HCT116 (cell line): ENCODE measurements at regions not wholly inside any gene's neighbourhood (a gene's known extent, or its start where the extent isn't known, plus 50 kb on each side); places are given as distances from the start of the nearest gene placed in this dataset.
"Not testable (repeated sequence)": the region's sequence is repeated elsewhere in the genome, so short reads cannot be mapped to it uniquely, and the experiment has no call there.

Experiments
- ATAC-seq: fragments of 200-7000 bp; cut with Tn5 transposase; 2 replicates; pipeline ENCODE4 v1.9.1; 2020; ENCODE audit warnings: mild to moderate bottlenecking, moderate library complexity
- BruUV-seq: library from RNA; stranded (reverse); fragments of 400-500 nt; replicated peaks from 2 replicates; lab custom pipeline; 2021; lab: Mats Ljungman, UMichigan
- CTCF ChIA-PET: fragments of 300-600 bp; sonication (Branson Sonifier 250); formaldehyde crosslinking; loops from one replicate; lab custom pipeline; 2021; ENCODE audit warnings: antibody characterized with exemption; lab: Charles Lee
- POLR2A ChIA-PET: fragments of 300-600, 350-600 bp; sonication (Branson Sonifier 250); formaldehyde crosslinking; loops from one replicate; lab custom pipeline; 2021; ENCODE audit warnings: antibody characterized with exemption; lab: Charles Lee
- RAD21 ChIA-PET, 2 experiments: fragments of 300-600 bp; sonication (Branson Sonifier 250); formaldehyde crosslinking; loops; one replicate each; lab custom pipeline; 2023; ENCODE audit warnings: low total read pairs in 2 of 2; ENCODE audit not compliant: uncharacterized antibody in 2 of 2, unreplicated experiment in 2 of 2, low non-redundant PET in 1 of 2; lab: Charles Lee
- DNase-seq: peaks from one replicate; pipeline ENCODE4 v3.0.0-alpha.2; 2010; ENCODE audit warnings: low read depth, low spot score
- H2AFZ ChIP-seq: fragments of 200-600 bp; shearing (Covaris generic), sonication (generic); 2 replicates; pipeline ENCODE4 v1.6.1; 2017; ENCODE audit warnings: low read depth, mixed run types, mixed read lengths, antibody characterized with exemption, low read length; ENCODE audit not compliant: poor library complexity, severe bottlenecking
- H3K27ac ChIP-seq: 2 replicates; pipeline ENCODE4 v1.5.1; 2012; ENCODE audit warnings: low read depth, low read length
- H3K27me3 ChIP-seq: fragments of 200-600 bp; sonication (generic); 2 replicates; pipeline ENCODE4 v1.6.1; 2016; ENCODE audit warnings: mixed run types, low read length, mixed read lengths; ENCODE audit not compliant: insufficient read depth
- H3K36me3 ChIP-seq, 2 experiments: fragments of 200-500 bp in 1 of 2; fragments of 200-600 bp in 1 of 2; sonication (Bioruptor generic) in 1 of 2; sonication (generic) in 1 of 2; 2 replicates each; pipeline versions ENCODE4 v1.5.1 to v1.6.1; 2014 to 2016; ENCODE audit warnings: low read length in 2 of 2, inconsistent platforms in 1 of 2, mixed read lengths in 1 of 2, mixed run types in 1 of 2; ENCODE audit not compliant: insufficient read depth in 2 of 2, control insufficient read depth in 1 of 2
- H3K4me1 ChIP-seq, 2 experiments: fragments of 200-600 bp in 1 of 2; sonication (generic) in 1 of 2; 2 replicates each; pipeline versions ENCODE4 v1.5.1 to v1.6.1; 2012 to 2017; ENCODE audit warnings: low read length in 2 of 2, inconsistent platforms in 1 of 2, mild to moderate bottlenecking in 1 of 2, mixed read lengths in 1 of 2, mixed run types in 1 of 2, moderate library complexity in 1 of 2; ENCODE audit not compliant: insufficient read depth in 2 of 2, control insufficient read depth in 1 of 2
- H3K4me2 ChIP-seq: fragments of 200-600 bp; sonication (generic); 2 replicates; pipeline ENCODE4 v1.6.1; 2017; ENCODE audit warnings: mixed run types, low read length, mixed read lengths
- H3K4me3 ChIP-seq, 2 experiments: fragments of 200-600 bp in 1 of 2; sonication (generic) in 1 of 2; replicated peaks in 1 of 2; 2 replicates each; pipeline ENCODE4 v1.5.1; 2011 to 2016; ENCODE audit warnings: low read length in 2 of 2, control low read depth in 1 of 2, low read depth in 1 of 2, mild to moderate bottlenecking in 1 of 2, mixed read lengths in 1 of 2, mixed run types in 1 of 2
- H3K79me2 ChIP-seq: fragments of 200-600 bp; sonication (generic); 2 replicates; pipeline ENCODE4 v1.6.1; 2017; ENCODE audit warnings: mild to moderate bottlenecking, mixed run types, low read length, moderate library complexity, mixed read lengths; ENCODE audit not compliant: insufficient read depth
- H3K9ac ChIP-seq: fragments of 200-600 bp; sonication (generic); 2 replicates; pipeline ENCODE4 v1.6.1; 2016; ENCODE audit warnings: low read length, mixed read lengths
- H3K9me2 ChIP-seq: fragments of 200-600 bp; sonication (generic), shearing (Covaris generic); 2 replicates; pipeline ENCODE4 v1.6.1; 2017; ENCODE audit warnings: mixed run types, mild to moderate bottlenecking, moderate library complexity; ENCODE audit not compliant: insufficient read depth
- H3K9me3 ChIP-seq, 2 experiments: fragments of 200-500 bp in 1 of 2; fragments of 200-600 bp in 1 of 2; sonication (Bioruptor generic) in 1 of 2; sonication (generic) in 1 of 2; 2 replicates each; pipeline ENCODE4 v1.6.1; 2014 to 2017; ENCODE audit warnings: low read length in 2 of 2, mixed read lengths in 2 of 2, inconsistent platforms in 1 of 2, low read depth in 1 of 2, mild to moderate bottlenecking in 1 of 2, mixed run types in 1 of 2, moderate library complexity in 1 of 2; ENCODE audit not compliant: control insufficient read depth in 1 of 2, insufficient read depth in 1 of 2
- H4K20me1 ChIP-seq: fragments of 200-600 bp; sonication (generic), shearing (Covaris generic); 2 replicates; pipeline ENCODE4 v1.6.1; 2017; ENCODE audit warnings: mixed run types, mild to moderate bottlenecking, moderate library complexity; ENCODE audit not compliant: insufficient read depth
- ATF3 ChIP-seq: IDR thresholded peaks from 2 replicates; pipeline ENCODE4 v1.6.1; 2012
- CEBPB ChIP-seq: IDR thresholded peaks from 2 replicates; pipeline ENCODE4 v1.6.1; 2012; ENCODE audit warnings: low read depth
- EZH2 ChIP-seq: fragments of 200-600 bp; sonication (generic); IDR thresholded peaks from 2 replicates; pipeline ENCODE4 v1.6.1; 2017; ENCODE audit warnings: antibody characterized with exemption, mixed run types
- EZH2phosphoT487 ChIP-seq: fragments of 200-600 bp; IDR thresholded peaks from 2 replicates; pipeline ENCODE4 v1.6.1; 2018; ENCODE audit warnings: antibody characterized with exemption, borderline replicate concordance
- FOSL1 ChIP-seq: IDR thresholded peaks from 2 replicates; pipeline ENCODE4 v1.6.1; 2012; ENCODE audit warnings: low read depth
- JUND ChIP-seq: IDR thresholded peaks from 2 replicates; pipeline ENCODE4 v1.6.1; 2012
- POLR2A ChIP-seq: IDR thresholded peaks from 2 replicates; pipeline ENCODE4 v1.7.0; 2011; ENCODE audit warnings: borderline replicate concordance; ENCODE audit not compliant: insufficient read depth, insufficient read length; ENCODE audit errors: extremely low read depth
- POLR2AphosphoS5 ChIP-seq: IDR thresholded peaks from 2 replicates; pipeline ENCODE4 v1.6.1; 2011; ENCODE audit warnings: mild to moderate bottlenecking, low read depth, low read length, moderate library complexity
- SIN3A ChIP-seq: IDR thresholded peaks from 2 replicates; pipeline ENCODE4 v1.6.1; 2012; ENCODE audit warnings: low read depth
- SRF ChIP-seq: IDR thresholded peaks from 2 replicates; pipeline ENCODE4 v1.6.1; 2012; ENCODE audit warnings: low read depth
- ZFX ChIP-seq: fragments of 450-650 bp; IDR thresholded peaks from 2 replicates; pipeline ENCODE4 v1.6.1; 2017
- intact Hi-C: fragments of 100-400 bp; cut with micrococcal nuclease; formaldehyde crosslinking; loops from 2 replicates; pipeline ENCODE4 v1.10.0; 2022
- TF ChIP-seq, protein P1 (sequence below): IDR thresholded peaks from 2 replicates; pipeline ENCODE4 v1.6.1; 2012; ENCODE audit warnings: low read depth

DNA sequence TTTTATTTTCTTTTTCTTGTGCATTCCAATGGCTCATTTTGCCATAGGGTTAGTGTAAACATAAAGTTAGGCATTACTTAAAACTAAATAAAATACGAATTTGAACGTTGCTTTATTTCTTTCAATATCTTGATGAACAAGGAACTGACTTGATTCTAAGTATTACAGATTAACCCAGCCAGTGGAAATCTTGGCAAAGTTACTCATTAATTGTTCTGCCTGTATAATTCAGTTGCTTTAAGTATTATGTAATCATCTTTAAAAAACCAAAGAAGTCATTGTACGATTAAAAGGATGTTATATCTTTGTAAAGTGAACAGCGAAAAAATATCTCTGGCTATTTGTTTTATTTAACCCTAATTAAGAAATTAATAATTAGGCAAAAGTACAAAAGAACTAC, 737.9 kb upstream of the BCHE start (continued):
- TF ChIP-seq, protein P1, sequence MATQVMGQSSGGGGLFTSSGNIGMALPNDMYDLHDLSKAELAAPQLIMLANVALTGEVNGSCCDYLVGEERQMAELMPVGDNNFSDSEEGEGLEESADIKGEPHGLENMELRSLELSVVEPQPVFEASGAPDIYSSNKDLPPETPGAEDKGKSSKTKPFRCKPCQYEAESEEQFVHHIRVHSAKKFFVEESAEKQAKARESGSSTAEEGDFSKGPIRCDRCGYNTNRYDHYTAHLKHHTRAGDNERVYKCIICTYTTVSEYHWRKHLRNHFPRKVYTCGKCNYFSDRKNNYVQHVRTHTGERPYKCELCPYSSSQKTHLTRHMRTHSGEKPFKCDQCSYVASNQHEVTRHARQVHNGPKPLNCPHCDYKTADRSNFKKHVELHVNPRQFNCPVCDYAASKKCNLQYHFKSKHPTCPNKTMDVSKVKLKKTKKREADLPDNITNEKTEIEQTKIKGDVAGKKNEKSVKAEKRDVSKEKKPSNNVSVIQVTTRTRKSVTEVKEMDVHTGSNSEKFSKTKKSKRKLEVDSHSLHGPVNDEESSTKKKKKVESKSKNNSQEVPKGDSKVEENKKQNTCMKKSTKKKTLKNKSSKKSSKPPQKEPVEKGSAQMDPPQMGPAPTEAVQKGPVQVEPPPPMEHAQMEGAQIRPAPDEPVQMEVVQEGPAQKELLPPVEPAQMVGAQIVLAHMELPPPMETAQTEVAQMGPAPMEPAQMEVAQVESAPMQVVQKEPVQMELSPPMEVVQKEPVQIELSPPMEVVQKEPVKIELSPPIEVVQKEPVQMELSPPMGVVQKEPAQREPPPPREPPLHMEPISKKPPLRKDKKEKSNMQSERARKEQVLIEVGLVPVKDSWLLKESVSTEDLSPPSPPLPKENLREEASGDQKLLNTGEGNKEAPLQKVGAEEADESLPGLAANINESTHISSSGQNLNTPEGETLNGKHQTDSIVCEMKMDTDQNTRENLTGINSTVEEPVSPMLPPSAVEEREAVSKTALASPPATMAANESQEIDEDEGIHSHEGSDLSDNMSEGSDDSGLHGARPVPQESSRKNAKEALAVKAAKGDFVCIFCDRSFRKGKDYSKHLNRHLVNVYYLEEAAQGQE: no peak
- TF ChIP-seq JUND: no peak
- no peak for TF ChIP-seq CEBPB
- no peak for TF ChIP-seq ZFX
- no peak for TF ChIP-seq SIN3A
- no peak for TF ChIP-seq SRF
- no peak for TF ChIP-seq EZH2
- no peak for TF ChIP-seq POLR2AphosphoS5
- no peak for TF ChIP-seq POLR2A
- TF ChIP-seq EZH2phosphoT487: no peak
- TF ChIP-seq ATF3: no peak
- no peak for TF ChIP-seq FOSL1

DNA sequence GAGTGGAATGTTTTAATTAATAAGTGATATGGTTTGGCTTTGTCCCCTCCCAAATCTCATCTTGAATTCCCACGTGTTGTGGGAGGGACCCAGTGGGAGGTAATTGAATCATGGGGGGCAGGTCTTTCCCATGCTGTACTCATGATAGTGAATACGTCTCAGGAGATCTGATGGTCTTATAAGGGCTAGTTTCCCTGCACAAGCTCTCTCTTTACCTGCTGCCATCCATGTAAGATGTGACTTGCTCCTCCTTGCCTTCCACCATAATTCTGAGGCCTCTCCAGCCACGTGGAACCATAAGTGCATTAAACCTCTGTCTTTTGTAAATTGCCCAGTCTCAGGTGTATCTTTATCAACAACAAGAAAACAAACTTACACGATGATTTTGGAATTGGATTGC, 734.5 kb upstream of the BCHE start:
- CTCF ChIA-PET: not testable (repeated sequence)

More for the DNA sequence above, 734.5 kb upstream of the BCHE start:
- H3K9ac ChIP-seq, H3K79me2 ChIP-seq, H4K20me1 ChIP-seq, RAD21 ChIA-PET, H3K36me3 ChIP-seq, ATAC-seq, BruUV-seq, H3K27ac ChIP-seq, H3K9me3 ChIP-seq, H3K9me2 ChIP-seq, intact Hi-C loops, H3K4me3 ChIP-seq, H2AFZ ChIP-seq, H3K4me2 ChIP-seq, H3K27me3 ChIP-seq, POLR2A ChIA-PET, DNase-seq, H3K4me1 ChIP-seq: not testable (repeated sequence)
